Fibroblast of lung (primary cell): ENCODE measurements at regions not wholly inside any gene's neighbourhood (a gene's known extent, or its start where the extent isn't known, plus 50 kb on each side); places are given as distances from the start of the nearest gene placed in this dataset.

Source experiments
- EZH2 ChIP-seq: IDR thresholded peaks from 2 replicates; pipeline ENCODE4 v1.5.1; 2012; ENCODE audit warnings: low read length, control low read depth, mild to moderate bottlenecking; ENCODE audit errors: missing control alignments
- TF ChIP-seq, protein P1 (sequence below), 2 donors: IDR thresholded peaks in 1 of 2; conservative IDR thresholded peaks in 1 of 2; 1 replicate in 1 of 2; 2 replicates in 1 of 2; pipeline ENCODE4 v1.5.1; 2011 to 2012; ENCODE audit warnings: low read length in 2 of 2, control low read depth in 1 of 2, inconsistent platforms in 1 of 2, low read depth in 1 of 2, mild to moderate bottlenecking in 1 of 2

DNA sequence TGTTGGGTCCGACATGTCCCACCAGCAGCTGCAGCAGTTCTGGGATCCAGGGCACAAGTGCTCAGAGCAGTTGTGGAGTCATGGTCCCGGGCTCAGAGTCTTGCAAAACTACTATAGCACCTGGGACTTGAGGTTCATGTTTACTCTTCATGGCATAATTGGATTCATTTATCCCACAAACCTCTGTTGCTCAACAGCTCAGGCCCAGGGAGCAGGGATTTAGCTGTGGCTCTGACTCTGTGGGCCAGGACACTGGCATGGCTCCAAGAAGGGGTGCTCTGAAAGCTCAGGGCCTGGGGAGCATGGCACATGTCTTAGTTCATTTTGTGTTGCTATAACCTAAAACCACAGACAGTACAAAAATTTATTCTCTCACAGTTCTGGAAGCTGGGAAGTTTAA lies 626.7 kb upstream of the ADGRL2 start:
- TF ChIP-seq, protein P1, sequence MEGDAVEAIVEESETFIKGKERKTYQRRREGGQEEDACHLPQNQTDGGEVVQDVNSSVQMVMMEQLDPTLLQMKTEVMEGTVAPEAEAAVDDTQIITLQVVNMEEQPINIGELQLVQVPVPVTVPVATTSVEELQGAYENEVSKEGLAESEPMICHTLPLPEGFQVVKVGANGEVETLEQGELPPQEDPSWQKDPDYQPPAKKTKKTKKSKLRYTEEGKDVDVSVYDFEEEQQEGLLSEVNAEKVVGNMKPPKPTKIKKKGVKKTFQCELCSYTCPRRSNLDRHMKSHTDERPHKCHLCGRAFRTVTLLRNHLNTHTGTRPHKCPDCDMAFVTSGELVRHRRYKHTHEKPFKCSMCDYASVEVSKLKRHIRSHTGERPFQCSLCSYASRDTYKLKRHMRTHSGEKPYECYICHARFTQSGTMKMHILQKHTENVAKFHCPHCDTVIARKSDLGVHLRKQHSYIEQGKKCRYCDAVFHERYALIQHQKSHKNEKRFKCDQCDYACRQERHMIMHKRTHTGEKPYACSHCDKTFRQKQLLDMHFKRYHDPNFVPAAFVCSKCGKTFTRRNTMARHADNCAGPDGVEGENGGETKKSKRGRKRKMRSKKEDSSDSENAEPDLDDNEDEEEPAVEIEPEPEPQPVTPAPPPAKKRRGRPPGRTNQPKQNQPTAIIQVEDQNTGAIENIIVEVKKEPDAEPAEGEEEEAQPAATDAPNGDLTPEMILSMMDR (conservative IDR thresholded peaks at IDR 0.05 in 1 of 2, IDR thresholded peaks at IDR 0.05 in 1 of 2; ENCODE audit: low read depth in 1 of 2, low read length in 2 of 2), result no peak
- TF ChIP-seq EZH2, result no peak
